Osteocyte (in vitro differentiated cells): ENCODE measurements at regions not wholly inside any gene's neighbourhood (a gene's known extent, or its start where the extent isn't known, plus 50 kb on each side); places are given as distances from the start of the nearest gene placed in this dataset.

Experiments
- DNase-seq: peaks from one replicate; pipeline ENCODE4 v3.0.0; 2021; ENCODE audit warnings: mixed read lengths; ENCODE audit not compliant: unreplicated experiment; ENCODE audit errors: extremely low spot score
- H3K27ac Mint-ChIP-seq: one replicate; pipeline ENCODE4 v1.8.0; 2021; ENCODE audit warnings: mild to moderate bottlenecking, mixed read lengths; ENCODE audit not compliant: unreplicated experiment
- H3K27me3 Mint-ChIP-seq: one replicate; pipeline ENCODE4 v1.8.0; 2021; ENCODE audit warnings: mixed read lengths; ENCODE audit not compliant: unreplicated experiment
- H3K36me3 Mint-ChIP-seq: one replicate; pipeline ENCODE4 v1.8.0; 2021; ENCODE audit warnings: mixed read lengths; ENCODE audit not compliant: unreplicated experiment
- H3K4me1 Mint-ChIP-seq: one replicate; pipeline ENCODE4 v1.8.0; 2021; ENCODE audit warnings: mixed read lengths; ENCODE audit not compliant: unreplicated experiment
- H3K4me3 Mint-ChIP-seq: one replicate; pipeline ENCODE4 v1.8.0; 2021; ENCODE audit warnings: mild to moderate bottlenecking, moderate library complexity, mixed read lengths; ENCODE audit not compliant: unreplicated experiment
- H3K9me3 Mint-ChIP-seq: one replicate; pipeline ENCODE4 v1.8.0; 2021; ENCODE audit warnings: mixed read lengths; ENCODE audit not compliant: unreplicated experiment
- TF ChIP-seq, protein P1 (sequence below): fragments of 200-600 bp; sonication (generic); IDR thresholded peaks from 2 replicates; pipeline ENCODE4 v1.5.0; 2021; ENCODE audit warnings: antibody characterized with exemption, mild to moderate bottlenecking, moderate library complexity

DNA sequence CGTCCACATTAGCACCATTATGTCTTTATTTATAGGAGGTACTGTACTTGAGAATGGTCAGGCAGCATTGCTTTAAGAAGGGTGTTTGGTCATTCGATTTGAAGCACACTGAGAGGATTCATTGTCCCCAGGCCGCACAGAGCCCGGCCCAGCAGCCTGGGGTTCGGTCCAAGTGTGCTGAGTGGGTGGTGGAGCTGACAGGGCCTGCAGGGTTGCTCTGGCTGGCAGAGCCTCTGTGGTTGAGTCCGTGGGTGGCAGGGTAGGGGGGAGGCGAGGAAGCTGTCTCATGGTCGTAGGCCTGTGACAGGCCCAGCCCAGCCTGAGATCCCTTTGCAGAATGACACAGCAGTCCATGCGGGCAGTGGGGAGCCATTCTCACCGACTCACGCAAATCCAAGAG is 227.7 kb upstream of the TOPAZ1 start:
- no peaks in the 10 kb centered on the region for H3K27me3 Mint-ChIP-seq
- H3K36me3 Mint-ChIP-seq = peaks cover 11% of the 10 kb centered on the region
- no peak for DNase-seq
- H3K4me3 Mint-ChIP-seq = no peak overlapping the region
- H3K9me3 Mint-ChIP-seq = no peaks in the 10 kb centered on the region
- H3K4me1 Mint-ChIP-seq = no peaks in the 10 kb centered on the region
- TF ChIP-seq, protein P1, sequence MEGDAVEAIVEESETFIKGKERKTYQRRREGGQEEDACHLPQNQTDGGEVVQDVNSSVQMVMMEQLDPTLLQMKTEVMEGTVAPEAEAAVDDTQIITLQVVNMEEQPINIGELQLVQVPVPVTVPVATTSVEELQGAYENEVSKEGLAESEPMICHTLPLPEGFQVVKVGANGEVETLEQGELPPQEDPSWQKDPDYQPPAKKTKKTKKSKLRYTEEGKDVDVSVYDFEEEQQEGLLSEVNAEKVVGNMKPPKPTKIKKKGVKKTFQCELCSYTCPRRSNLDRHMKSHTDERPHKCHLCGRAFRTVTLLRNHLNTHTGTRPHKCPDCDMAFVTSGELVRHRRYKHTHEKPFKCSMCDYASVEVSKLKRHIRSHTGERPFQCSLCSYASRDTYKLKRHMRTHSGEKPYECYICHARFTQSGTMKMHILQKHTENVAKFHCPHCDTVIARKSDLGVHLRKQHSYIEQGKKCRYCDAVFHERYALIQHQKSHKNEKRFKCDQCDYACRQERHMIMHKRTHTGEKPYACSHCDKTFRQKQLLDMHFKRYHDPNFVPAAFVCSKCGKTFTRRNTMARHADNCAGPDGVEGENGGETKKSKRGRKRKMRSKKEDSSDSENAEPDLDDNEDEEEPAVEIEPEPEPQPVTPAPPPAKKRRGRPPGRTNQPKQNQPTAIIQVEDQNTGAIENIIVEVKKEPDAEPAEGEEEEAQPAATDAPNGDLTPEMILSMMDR = no peak
- no peak overlapping the region for H3K27ac Mint-ChIP-seq

DNA sequence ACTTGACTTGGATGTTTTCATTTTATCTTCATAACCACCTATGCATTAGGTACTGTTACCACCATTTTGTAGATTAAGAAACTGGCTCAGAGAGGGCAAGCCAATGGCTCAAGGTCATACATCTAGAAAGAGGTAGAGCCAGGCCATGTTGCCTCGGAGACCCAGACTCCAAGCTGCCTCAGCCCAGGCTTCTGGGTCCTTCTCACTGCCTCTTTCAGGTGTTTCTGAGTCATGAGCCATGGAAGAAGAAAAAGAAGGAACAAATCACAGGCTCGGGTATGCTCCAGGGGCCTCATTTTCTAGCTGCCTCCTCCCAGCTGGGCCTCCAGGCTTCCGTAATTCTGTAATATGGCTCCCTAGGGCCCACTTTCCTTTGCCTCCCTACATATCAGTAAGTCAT is 226.5 kb upstream of the TOPAZ1 start:
- H3K9me3 Mint-ChIP-seq = no peaks in the 10 kb centered on the region
- H3K36me3 Mint-ChIP-seq = peaks cover 14% of the 10 kb centered on the region
- no peak for DNase-seq
- no peak overlapping the region for H3K27ac Mint-ChIP-seq
- H3K4me1 Mint-ChIP-seq = peaks cover 4% of the 10 kb centered on the region
- TF ChIP-seq, protein P1 = no peak
- no peak overlapping the region for H3K4me3 Mint-ChIP-seq
- H3K27me3 Mint-ChIP-seq = no peaks in the 10 kb centered on the region

DNA sequence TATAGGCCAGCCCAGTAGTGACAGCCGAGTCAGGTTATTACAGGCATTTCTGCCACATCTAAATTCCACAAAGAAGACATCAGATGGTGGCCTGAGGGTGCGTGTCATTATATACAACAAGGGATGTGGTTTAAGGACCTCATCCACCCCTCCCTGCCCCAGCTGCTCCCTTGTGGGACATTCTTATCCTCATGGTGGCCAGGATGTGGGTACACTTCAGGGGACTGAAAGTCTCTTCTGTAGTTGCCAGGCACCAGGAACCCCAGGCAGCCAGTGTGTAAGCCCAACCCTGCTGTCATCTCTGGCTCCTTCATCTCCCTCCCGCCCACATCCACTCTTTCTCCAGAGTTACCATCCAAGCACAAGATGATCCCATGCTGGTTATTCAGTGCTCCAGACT is 224.9 kb upstream of the TOPAZ1 start:
- peaks cover 2% of the 10 kb centered on the region for H3K27me3 Mint-ChIP-seq

DNA sequence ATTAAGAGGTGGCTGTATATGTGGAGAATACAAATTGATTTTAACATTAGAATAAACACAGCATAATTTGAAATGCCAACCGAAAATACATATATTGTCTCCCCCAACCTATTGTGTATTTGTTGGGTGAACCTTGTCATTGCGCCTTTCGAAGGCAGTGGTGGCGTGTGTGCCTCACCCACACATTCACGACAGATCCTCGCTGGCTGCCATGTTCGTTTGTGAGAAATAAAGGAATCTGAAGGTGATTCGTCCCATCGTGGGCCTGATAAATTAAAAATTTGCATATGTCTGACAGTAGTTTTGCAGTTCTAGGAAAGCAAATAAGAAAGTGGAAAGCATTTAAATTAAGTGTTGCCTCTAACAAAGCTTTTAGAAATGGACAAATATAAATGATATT is 222.8 kb upstream of the TOPAZ1 start:
- Mint-ChIP-seq H3K9me3 (no peaks in the 10 kb centered on the region), H3K27me3 (peaks cover 6% of the 10 kb centered on the region), H3K4me1 (peaks cover 15% of the 10 kb centered on the region), H3K4me3 (no peak overlapping the region), H3K36me3 (peaks cover 11% of the 10 kb centered on the region), H3K27ac (no peak overlapping the region)
- no peak for DNase-seq
- TF ChIP-seq, protein P1 = no peak

More for the DNA sequence above, 224.9 kb upstream of the TOPAZ1 start:
- no peak overlapping the region for H3K27ac Mint-ChIP-seq
- H3K9me3 Mint-ChIP-seq = no peaks in the 10 kb centered on the region
- TF ChIP-seq, protein P1 = no peak
- DNase-seq = no peak
- peaks cover 8% of the 10 kb centered on the region for H3K4me1 Mint-ChIP-seq
- peaks cover 14% of the 10 kb centered on the region for H3K36me3 Mint-ChIP-seq
- no peak overlapping the region for H3K4me3 Mint-ChIP-seq

DNA sequence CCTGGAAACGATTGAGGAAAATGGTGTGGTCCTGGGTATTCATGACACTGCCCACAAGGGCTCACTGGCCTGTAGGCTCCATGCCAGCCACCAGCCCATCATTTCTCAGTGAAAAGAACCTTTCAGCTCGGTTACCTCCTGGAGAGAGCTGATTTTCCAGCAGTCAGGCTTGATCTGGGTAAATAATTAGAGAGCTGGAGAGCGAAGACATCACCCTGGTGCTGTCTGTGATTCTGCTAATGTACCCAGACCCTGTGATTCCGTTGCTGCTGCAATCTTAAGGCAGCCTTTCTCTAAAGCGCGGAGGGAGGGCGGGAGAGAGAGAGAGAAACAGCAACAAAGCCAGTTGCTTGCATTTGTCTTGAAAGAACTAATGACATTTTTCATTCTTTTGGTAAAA is 221.9 kb upstream of the TOPAZ1 start:
- Mint-ChIP-seq H3K4me3 (no peak overlapping the region), H3K27me3 (peaks cover 6% of the 10 kb centered on the region), H3K36me3 (peaks cover 11% of the 10 kb centered on the region), H3K27ac (no peak overlapping the region), H3K4me1 (peaks cover 15% of the 10 kb centered on the region), H3K9me3 (no peaks in the 10 kb centered on the region)
- TF ChIP-seq, protein P1 = no peak
- DNase-seq = no peak
